Neural cell (in vitro differentiated cells): ENCODE measurements at regions not wholly inside any gene's neighbourhood (a gene's known extent, or its start where the extent isn't known, plus 50 kb on each side); places are given as distances from the start of the nearest gene placed in this dataset.

Experiments
- CTCF ChIP-seq: fragments of 450-650 bp; IDR thresholded peaks from 2 replicates; pipeline ENCODE4 v1.5.1; 2014; ENCODE audit warnings: antibody characterized with exemption, mild to moderate bottlenecking, moderate library complexity; ENCODE audit not compliant: poor library complexity, severe bottlenecking
- RAD21 ChIP-seq: fragments of 450-650 bp; conservative IDR thresholded peaks from 2 replicates; pipeline ENCODE4 v1.6.1; 2014; ENCODE audit warnings: antibody characterized with exemption, mild to moderate bottlenecking, moderate library complexity
- TAF1 ChIP-seq: IDR thresholded peaks from 2 replicates; pipeline ENCODE4 v1.6.1; 2012; ENCODE audit warnings: low read depth

GRCh38 chr13:108419768-108420167 lies 150.2 kb downstream of the TNFSF13B start:
- no peak for TF ChIP-seq RAD21
- TF ChIP-seq CTCF = no peak
- TF ChIP-seq TAF1 = no peak
